Gastroesophageal sphincter (tissue), 3 donors: ENCODE measurements at regions not wholly inside any gene's neighbourhood (a gene's known extent, or its start where the extent isn't known, plus 50 kb on each side); places are given as distances from the start of the nearest gene placed in this dataset.

Experiments
- EP300 ChIP-seq: sonication (generic); formaldehyde crosslinking; IDR thresholded peaks from one replicate; pipeline ENCODE4 v1.6.1; 2017; ENCODE audit warnings: antibody characterized with exemption, mild to moderate bottlenecking
- POLR2A ChIP-seq, 2 donors: fragments of 450-650 bp; IDR thresholded peaks; one replicate each; pipeline ENCODE4 v1.6.1; 2017; ENCODE audit warnings: antibody characterized with exemption in 2 of 2, mild to moderate bottlenecking in 2 of 2, moderate library complexity in 1 of 2
- POLR2AphosphoS5 ChIP-seq: sonication (generic); formaldehyde crosslinking; IDR thresholded peaks from one replicate; pipeline ENCODE4 v1.6.1; 2017; ENCODE audit warnings: antibody characterized with exemption
- TF ChIP-seq, protein P1 (sequence below), 4 experiments: fragments of 200-600 bp in 2 of 4; fragments of 450-650 bp in 2 of 4; sonication (generic) in 1 of 4; IDR thresholded peaks; one replicate each; pipeline ENCODE4 v1.5.1; 2017 to 2019; ENCODE audit warnings: antibody characterized with exemption in 4 of 4, mild to moderate bottlenecking in 2 of 4, moderate library complexity in 2 of 4

DNA sequence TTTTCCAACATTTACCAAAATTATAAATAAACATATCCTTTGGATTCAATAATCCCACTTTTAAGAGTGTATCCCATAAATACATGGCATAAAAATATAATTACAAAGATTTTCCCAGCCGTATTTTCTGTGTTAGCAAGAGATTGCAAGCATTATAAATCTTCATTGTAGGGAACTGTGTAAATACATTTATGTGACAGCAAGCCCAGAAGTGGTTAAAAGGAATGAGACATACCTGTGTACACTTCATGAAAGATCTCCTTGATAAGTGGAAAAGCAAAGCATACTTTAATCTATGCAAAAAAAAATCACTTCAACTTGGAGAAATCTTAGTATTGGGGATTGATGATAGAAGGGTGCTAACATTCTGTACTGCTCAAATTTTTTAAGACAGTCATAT lies 173.1 kb downstream of the GASK1B start:
- TF ChIP-seq, protein P1, sequence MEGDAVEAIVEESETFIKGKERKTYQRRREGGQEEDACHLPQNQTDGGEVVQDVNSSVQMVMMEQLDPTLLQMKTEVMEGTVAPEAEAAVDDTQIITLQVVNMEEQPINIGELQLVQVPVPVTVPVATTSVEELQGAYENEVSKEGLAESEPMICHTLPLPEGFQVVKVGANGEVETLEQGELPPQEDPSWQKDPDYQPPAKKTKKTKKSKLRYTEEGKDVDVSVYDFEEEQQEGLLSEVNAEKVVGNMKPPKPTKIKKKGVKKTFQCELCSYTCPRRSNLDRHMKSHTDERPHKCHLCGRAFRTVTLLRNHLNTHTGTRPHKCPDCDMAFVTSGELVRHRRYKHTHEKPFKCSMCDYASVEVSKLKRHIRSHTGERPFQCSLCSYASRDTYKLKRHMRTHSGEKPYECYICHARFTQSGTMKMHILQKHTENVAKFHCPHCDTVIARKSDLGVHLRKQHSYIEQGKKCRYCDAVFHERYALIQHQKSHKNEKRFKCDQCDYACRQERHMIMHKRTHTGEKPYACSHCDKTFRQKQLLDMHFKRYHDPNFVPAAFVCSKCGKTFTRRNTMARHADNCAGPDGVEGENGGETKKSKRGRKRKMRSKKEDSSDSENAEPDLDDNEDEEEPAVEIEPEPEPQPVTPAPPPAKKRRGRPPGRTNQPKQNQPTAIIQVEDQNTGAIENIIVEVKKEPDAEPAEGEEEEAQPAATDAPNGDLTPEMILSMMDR (IDR thresholded peaks at IDR 0.05), result no peak
- TF ChIP-seq POLR2A (IDR thresholded peaks at IDR 0.05), result no peak
- no peak for TF ChIP-seq POLR2AphosphoS5
- no peak for TF ChIP-seq EP300
